ENCODE measurements at regions not wholly inside any gene's neighbourhood (a gene's known extent, or its start where the extent isn't known, plus 50 kb on each side); places are given as distances from the start of the nearest gene placed in this dataset.
"Not testable (repeated sequence)": the region's sequence is repeated elsewhere in the genome, so short reads cannot be mapped to it uniquely, and the experiment has no call there.

DNA sequence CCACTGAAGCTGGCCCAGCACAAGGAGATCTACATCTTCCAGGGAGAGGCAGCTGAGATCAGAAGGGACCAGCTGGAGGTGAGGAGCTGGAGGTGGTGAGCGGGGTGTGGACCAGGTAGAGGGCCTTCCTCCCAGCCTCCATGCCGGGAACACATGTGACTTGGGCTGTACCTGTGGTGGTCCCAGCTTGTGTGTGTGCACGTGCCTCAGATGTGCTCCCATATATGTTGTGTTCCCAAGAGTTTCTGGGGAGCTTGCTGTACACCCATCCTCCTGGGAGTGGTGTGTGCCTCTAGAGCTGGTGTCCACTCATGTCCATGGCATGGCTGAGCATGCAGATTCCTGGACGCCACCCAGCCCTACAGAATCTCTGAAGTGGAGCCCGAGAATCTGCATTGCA is 183.7 kb upstream of the AKAP13 start:
- DNase-seq = not testable (repeated sequence)

DNA sequence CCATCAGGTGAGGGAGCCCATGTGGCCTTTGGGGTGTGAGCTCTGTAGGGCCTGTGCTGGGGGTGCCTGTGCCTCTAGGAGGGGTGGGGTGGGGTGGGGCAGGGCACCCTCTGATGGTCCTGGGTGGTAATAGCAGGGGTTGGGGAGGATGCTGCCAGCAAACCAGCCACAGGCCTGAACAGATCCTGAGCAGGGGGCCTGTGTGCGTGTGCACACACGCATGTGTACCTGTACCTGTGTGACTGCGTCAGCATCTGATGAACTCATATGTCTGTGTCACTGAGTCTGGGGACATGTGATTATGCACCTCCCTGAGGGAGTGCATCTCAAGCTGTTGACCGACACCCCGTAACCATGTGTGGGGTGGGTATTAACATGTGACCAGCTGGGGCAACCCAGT is 182.8 kb upstream of the AKAP13 start:
- not testable (repeated sequence) for DNase-seq

DNA sequence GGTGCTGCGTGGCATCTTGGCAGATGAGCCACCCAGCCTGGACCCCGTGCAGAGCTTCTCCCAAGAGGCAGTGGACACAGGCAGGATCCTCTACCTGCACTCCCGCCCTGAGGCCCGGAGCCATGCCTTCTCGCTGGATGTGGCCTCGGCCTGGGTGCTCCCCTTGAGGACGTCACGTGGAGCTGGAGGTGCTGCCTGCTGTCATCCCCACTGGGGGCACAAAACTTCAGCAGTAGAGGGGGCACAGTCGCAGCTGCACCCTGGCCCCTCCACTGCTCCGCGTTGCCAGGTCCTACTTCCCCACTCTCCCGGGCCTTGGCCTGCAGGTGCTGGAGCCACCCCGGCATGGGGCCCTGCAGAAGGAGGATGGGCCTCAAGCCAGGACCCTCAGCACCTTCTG is 182.0 kb upstream of the AKAP13 start:
- DNase-seq = not testable (repeated sequence)

DNA sequence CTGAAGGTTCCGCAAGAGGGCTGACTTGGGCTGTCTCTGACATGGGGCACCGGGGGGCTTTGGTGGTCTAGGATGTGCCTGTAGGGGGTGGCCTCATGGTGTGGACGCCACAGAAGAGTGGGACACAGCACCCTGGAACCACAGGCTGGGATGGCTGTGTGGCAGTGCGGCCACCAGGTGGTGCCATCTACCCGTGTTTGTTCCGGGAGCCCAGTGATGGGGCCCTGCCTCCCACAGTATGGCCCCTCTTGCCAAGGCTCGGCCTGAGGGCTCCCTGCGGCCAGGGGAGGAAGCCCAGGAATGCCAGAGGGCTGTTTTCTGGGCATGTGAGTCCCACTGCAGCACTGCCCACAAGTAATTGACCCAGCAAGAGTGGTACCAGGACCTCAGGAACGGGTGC is 180.2 kb upstream of the AKAP13 start:
- not testable (repeated sequence) for DNase-seq

DNA sequence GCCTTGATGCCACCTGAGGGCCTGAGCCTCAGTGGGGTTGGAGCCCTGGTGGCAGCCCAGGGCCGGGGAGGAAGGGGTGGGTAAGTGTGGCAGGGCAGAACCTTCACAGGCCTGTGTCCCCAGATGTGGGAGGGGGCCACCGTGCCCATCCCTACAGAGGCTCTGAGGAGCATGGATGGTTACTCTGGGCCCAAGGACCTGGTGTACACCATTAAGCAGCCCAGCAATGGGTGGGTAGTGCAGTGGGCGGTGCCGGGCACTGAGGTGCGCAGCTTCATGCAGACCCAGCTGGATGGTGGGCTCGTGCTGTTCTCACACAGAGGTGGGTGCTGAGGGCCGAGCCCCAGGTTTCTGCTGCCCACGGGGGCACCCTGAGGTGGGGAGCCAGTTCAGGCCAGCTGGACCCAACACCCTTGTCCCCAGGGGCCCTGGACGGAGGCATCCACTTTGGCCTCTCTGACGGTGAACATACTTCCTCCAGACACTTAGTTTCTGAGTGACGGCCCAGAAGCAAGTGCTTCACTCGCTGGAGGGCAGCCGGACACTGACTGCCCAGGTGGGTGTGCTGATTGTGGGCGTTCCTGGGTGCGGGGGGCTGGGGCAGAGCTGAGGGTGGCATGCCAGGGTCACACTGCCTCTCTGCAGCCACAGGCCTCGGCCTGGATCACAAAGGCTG is 179.1 kb upstream of the AKAP13 start:
- not testable (repeated sequence) for DNase-seq

DNA sequence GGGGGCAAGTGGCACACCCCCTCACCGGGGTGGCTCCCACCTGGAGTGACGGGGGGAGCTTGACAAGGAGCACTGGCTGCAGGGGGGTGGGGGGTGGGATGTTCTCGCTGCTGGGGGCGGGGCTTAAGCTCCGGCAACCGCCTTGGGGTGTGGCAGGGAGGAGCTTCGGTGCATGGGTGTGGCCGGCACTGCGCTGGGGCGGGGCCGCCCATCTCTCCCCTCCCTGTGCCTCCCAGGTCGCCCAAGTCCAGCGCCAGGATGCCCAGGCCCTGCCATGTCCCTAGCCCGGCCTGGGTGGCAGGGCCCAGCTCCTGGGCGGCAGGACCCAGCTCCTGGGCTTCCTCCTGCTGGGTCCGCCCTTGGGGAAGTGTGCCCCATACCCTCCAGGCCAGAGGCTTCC is 175.9 kb upstream of the AKAP13 start:
- DNase-seq = not testable (repeated sequence)

DNA sequence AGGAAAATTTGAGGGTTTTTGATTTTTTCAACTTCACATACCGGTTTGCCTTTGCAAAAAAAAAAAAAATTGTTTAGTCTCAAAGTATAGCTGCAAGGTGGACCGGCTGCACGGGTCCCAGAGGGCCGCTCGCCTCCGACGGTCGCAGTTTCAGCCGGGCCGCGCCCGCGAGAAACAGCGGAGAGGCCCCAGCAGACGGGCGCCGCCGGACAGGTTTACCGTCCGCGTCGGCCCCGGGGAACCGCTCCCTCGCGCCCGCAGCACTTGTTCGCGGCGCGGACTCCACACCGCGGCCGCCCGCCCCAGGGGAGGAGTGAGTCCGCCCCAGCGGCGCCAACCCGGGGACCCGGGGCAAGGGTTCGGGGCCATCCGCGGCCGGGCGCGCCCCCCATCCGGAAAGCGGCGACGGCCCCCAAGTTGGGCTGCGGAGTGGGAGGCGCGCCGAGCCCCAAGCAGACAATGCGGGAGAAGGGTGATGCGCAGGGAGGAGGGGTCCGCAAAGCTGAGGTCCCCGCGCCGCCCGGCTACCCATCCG is 146.5 kb upstream of the AKAP13 start:
- DNase-seq = not testable (repeated sequence)

DNA sequence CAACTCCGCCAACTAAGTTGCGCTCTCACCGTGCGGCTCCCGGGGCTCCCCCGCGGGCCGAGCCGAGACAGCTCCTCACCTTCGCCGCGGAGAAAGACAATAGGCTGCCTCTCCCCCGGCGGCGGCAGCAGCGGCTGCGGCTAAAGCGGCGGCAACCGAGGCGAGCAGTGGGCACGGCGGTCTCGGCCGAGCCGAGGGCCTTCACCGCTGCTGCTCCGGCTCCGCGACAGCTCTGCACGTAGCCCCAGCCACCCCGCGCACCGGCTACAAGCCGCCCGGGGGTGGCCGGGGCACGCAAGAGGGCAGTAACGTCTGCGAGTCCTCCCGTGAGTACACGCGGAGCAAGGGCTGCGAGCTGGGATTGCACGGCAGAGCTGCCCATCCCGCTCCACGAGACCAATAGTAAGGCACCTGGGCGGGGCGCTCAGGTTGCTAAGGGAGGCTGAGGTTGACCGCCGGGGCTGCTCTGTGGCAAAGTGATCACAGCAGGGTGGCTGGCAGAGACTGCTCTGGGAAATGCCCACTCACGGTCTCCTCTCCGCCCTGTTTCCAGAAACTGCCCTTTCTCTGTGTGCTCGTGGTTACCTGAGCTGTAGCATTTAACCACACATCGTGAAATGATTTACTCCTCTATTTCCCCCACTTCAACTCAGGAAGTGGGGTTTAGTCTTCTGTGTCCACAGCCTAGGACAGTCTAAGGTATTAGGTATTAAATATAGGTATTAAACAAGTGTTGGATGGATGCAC is 145.8 kb upstream of the AKAP13 start:
- DNase-seq = not testable (repeated sequence)

DNA sequence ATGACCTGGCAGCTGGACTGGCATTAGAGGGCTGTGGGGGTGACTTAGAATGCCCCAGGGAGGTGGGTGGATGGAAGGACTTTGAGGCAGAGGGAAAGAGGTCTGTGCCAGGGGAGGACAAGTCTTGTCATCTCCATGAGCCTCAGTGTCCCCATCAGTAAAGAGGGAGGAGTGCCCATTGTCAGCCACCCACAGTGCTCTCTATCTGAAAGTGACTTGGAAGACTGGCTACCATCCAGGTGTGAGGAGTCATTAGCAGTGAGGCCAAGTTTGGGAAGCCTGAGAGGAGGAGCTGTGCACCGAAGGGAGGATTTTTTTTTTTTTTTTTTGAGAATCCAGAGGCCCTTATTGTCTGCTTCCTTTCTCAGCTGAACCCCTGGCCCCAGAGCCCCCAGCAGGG is 136.3 kb upstream of the AKAP13 start:
- DNase-seq = not testable (repeated sequence)

DNA sequence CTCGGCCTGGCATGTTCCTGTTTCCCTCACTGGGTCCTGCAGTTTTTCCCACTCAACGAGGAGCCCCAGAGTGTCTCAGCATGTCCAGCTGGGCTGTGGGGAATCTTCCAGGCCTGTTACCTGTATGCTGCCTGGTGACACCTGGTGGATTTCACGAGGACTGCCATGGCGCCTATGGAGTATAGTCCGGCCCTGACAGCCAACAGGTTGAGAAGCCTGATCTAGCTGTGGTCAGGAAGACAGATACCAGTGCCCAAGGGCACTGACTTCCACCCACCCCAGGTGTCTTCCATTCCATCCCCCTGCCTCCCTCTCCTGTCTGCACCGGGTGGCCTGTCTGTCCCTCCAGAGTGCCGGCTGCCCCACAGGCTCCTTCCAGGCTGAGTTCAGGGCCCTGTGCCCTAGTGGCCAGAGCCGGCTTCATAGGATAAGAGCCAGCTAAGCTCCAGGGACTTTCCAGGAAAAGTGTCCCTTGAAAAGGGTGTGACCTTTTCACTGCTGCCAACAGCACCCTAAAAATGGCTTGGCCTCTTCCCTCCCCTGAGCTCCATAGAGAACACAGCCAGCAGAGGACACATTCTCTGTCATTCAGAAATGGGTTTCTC is 129.4 kb upstream of the AKAP13 start:
- DNase-seq = not testable (repeated sequence)

DNA sequence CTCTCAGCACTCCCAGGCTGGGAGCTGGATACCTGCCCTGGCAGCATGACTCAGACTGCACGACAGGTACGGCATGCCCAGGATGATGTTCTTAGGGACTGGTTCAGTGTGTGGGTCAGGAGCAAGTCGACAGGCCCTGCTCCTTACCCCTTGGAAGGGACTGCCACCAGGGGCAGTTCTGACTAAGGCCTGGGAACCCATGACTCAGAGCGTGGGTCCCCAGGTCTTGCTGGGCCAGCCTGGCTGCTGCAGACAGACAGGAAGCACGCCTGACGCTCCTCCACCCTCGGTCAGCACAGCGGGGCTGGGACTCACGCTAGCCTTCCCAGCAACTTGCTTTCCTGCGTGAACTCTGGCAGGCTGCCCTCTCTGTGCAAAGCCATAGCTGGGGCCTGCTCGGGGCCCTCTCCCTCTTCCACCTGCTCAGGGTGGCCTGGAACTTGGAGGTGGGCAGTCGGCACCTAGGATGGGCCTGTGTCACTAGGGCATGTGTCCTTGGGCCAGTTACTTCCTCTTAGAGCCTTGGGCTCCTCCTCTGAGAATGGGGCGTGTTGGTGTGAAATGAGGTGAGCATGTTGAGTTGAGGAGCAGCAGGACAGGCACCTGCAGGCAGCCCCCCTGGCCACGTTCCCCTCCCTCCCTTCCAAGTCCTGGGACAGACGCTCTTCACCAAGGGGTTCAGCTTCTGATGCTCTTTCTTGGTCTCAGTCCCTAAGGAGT is 127.0 kb upstream of the AKAP13 start:
- DNase-seq = not testable (repeated sequence)

DNA sequence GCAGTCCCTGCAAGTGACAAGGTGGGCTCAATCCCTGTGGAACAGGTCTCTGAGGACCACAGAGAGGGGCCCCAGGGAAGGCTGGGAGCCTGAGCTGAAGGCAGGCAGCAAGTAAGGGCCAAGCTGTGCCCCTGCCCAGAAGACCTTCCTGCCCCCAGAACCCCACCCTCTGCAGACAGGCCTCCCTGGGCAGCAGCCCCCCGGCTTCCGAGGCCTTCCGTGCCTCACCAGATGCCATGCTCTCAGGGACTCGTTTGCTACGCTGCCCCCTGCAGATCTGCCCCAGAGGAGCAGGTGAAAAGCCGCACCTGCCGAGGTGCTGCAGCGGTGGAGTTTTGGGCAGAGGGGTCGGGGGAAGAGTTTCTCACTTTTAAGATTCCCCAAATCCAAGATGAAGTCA is 125.4 kb upstream of the AKAP13 start:
- DNase-seq = not testable (repeated sequence)

DNA sequence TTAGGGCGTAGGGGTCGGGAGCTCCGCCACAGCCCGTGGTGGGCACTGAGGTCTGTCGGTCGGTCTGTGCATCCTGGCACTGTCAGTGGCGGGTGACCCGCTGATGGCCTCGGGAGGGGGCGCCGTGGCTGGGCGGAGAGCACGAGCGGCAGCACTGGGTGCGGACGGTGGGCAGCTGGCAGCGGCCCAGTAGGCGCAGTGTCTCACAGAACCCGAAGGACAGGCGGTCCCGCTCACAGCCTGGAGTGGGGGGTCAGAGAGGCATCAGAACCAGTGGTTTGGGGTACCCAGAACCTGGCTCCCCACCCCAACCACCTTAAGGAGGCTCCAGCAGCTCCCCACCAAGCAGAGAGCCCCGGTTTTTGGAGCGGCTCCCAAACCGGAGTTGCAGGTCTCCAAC is 124.9 kb upstream of the AKAP13 start:
- not testable (repeated sequence) for DNase-seq

DNA sequence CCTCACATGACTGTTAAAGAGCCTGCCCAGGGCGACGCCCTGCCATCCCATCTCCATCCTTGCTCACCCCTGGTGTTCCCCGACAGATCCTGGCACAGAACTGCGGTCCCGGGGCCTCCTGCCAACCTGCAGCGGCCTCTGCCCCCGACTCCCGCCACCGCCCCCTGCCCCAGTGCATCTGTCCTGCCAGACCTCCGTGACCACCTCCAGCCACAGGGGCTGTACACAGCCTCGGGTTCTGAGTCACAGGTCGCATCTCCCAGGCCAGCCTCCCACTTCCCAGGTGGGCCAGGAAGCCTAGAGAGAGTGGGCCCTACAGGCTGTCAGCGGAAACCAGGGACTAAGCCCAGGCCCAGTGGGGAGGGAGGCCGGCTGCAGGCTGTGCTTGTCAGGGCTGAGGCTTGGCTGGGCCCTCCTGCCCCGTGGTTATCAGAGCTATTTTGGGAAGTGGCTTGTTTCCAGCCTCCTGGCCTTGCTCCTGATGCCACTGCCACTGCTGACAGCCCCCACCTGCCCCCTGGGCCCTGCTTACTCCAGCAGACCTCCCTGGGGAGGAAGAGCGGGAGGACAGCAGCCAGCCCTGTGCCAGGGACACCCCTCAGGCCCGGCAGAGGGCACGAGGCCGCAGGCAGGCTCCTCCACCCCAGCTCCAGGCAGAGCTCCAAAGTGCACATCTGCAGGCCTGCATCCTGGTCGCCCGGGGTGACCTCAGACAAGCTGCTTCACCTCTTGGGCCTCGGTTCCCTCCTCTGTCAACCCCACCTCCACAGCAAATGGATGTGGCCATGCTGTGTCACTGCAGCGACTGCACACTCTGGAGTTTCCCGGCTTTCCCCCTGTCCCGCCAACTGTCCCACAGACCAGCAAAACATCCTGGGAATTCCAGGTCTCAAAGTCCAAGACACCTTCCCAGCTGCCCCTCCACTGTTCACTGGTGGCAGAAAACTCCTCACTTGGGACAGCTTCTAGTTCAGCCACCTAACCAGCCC is 124.1 kb upstream of the AKAP13 start:
- not testable (repeated sequence) for DNase-seq

DNA sequence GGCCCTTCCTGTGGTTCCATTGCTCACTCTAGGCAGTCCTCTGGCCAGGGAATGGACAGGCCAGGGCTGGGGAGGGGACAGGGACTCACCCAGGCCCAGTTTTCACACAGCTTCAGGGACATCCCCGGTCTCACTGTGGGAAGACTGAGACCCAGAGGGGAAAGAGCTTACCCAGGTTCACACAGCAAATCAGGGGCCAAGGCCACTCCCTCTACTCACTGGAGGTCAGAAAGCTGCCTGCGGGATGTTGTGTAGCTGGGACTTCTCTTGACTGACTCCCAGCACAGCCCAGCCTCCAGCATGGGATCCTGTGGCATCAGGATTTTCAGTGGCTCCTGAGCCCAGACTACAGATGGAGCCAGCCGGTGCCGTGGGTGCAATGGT is 122.3 kb upstream of the AKAP13 start:
- DNase-seq = not testable (repeated sequence)

DNA sequence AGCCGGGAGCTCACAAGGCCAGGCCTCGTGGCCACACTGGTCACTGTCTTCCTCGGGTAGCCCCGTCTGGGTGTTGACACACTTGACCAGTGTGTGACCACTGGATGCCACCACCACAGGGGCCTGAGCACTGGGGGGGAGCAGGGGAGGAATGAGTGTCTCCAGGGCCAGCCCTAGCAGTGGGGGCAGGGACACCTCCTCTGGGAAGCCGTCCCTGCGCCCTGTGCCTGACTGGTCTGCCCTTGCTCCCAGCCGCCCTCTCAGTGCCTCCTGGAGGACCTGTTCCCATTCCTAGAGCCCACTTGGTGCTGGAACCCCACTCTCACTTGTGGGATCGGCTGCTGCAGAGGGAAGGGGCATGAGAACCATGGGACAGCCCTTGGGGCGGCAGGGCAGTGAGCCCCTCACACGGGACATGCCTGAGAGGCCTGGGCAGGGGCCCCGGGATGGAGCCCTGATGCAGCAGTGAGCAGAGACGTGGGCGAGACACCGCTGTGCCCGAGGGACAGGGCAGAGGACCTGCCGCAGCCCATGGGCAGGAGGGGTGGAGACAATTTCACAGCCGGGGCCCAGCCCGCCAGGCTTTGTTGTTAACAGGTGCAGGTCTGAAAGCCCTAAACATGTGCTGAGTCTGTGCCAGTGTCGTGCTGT is 121.7 kb upstream of the AKAP13 start:
- not testable (repeated sequence) for DNase-seq

DNA sequence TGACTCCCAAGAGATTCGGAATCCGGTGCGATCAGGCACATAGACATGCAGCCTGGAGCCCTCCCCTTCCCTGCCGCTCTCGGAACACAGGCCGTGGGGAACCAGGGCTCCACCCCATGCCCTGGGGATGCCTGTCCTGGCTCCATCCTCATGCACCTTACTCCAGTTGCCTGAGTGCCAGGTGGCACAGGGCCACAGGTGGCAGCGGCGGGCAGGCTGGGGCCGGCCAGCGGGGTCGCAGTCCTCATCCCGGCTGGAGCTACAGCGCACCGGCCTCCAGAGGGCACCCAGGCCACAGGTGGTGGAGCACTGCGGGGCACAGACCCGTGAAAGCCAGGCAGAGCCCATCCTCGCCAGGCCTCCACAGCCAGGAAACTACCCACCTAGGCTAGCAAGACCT is 119.9 kb upstream of the AKAP13 start:
- not testable (repeated sequence) for DNase-seq

DNA sequence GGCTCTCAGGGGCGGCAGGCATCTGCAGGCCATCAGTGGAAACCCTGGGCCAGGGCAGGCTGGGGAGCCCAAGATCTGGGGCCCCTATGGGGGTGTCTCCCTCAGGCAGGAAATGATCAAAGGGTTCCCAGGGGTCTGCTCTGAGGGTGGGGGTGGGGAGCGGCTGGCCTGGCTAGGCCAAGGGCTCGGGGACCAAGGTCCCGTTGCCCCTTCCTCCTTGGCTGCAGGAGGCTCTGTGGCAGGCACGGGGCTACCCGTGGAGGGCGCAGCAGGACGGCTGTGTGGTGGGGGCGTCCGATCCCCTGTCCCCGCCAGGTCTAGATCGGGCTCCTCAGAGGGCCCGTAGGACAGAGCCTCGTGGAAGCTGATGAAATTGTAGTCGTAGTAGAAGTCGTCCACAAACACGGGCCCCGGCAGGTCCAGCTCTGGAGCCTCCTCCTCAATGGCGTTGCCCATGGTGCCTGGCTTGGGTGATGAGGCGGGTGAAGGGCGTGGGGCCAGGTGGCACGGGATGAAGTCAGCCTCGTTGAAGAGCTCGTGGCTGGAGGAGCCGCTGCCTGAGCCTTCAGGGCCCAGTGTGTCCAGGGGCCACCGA is 117.8 kb upstream of the AKAP13 start:
- not testable (repeated sequence) for DNase-seq

DNA sequence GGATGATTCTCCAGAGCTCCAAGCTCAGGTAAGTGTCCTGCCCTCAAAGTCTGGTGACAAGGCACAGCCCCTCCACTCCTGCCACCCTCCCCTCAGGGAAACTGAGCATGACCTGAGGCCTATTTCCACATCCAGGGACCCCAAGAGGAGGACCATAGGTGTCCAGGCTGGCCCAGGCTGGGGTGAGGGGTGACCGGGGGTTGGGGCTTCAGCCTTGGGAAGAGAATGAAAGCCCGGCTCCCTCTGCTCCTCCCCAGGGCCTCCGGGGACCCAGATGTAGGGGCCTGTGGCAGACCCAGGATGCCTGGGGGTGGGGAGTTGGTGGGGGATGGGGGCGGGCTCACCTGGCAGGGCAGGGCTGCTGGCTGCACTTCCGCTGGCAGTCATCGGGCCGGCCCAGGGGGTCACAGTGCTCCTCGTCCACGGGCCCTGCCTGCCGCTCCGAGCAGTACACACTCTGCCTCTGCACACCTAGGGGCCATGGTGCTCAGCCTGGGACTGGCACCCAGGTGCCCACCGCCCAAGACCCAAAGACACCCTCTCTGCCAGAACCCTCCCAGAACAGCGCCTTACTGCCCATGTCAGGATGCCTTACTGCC is 116.5 kb upstream of the AKAP13 start:
- DNase-seq = not testable (repeated sequence)

DNA sequence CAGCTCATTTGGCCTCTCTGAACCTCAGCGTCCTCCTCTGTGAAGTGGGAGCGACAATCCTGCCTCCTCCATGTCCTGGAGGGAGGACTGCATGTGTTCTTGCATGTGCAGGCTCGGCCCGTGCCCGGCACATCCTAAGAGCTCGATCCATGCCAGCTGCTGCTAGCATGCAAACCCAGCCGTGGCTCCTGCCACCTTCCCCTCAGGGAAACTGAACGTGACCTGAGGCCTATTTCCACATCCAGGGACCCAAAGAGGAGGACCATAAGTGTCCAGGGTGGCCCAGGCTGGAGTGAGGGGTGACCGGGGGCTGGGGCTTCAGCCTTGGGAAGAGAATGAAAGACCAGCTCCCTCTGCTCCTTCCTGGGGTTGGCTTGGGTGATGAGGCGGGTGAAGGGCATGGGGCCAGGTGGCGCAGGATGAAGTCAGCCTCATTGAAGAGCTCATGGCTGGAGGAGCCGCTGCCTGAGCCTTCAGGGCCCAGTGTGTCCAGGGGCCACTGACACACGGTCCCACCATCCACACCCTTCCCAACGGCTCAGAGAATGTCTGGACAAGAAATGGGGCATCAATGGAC is 115.7 kb upstream of the AKAP13 start:
- DNase-seq = not testable (repeated sequence)

Data from NCI-H2029 treated with DMSO at 0.1 percent for 48 hours (cell line).